HG03439 (cell line): ENCODE measurements at regions not wholly inside any gene's neighbourhood (a gene's known extent, or its start where the extent isn't known, plus 50 kb on each side); places are given as distances from the start of the nearest gene placed in this dataset.

Experiments
- ATAC-seq: cut with Tn5 transposase; IDR thresholded peaks from one replicate; pipeline ENCODE4 v1.9.1; 2021; ENCODE audit warnings: mild to moderate bottlenecking, moderate library complexity; ENCODE audit not compliant: unreplicated experiment

DNA sequence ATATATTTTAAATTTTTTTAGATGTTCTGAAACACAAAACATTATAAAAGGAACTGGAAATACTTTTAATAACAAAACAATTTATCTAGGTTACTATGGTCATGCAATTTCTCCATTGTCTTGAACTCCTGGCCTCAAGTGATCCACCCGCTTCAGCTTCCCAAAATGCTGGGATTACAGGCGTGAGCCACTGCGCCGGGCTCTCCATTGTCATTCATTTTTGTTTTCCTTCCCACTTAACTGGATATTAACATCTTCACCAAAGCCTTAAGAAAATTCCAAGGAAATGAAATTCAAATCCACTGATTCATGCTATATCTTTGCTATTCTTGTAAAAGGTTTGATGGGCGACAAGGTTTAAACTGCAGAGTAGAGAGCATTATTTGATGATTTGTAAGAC lies 279.5 kb upstream of the PKN2 start:
- no peak for ATAC-seq

DNA sequence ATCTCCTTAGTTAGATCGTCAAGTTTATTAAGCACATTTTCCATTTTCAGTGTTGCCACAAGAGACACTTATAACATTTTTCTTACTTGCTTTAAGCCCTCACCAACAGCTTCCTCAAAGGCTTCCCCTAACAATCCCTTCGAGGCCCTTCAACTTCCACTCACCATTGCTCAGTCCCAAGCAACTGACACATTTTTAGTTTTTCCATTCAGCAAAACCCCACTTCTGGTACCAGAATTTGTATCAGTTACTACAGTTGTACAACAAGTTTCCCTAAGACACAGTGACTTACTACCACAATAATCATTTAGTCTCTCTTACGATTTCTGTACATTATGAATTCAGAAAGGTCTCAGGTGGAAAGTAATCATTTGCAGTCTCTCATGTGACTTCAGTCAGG lies 276.8 kb upstream of the PKN2 start:
- no peak for ATAC-seq

DNA sequence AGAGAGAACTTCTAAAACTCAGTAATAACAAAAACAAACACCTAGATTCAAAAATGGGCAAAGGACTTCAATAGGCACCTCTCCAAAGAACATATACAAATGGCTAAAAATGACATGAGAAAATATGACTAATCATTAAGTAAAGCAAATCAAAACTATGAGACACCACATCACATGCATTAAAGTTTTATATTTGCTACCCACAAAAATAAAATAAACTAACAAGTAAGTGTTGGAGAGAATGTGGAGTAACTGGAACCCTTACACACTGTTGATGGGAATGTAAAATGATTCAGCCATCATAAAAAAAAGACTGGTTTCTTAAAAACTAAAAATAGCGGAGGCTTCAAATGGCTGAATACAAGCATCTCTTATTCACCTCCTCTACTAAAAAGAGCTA lies 262.1 kb upstream of the PKN2 start:
- no peak for ATAC-seq

DNA sequence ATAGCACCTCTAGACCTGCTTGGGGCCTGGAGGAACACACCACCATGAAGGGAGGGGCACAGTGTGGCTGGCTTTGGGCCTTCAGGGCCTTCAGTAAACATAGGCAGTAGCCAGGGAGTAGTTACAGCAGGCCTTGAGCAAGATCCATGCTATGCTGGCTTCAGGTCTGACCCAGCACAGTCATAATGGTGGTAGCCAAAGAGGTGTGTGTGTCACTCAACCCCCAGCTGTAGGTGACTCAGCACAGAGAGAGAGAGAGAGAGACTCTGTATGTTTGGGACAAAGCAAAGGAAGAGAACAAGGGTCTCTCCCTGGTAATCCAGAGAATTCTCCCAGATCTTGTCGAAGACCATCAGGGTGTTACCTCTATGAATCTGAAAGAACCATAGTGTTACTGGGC lies 250.5 kb upstream of the PKN2 start:
- ATAC-seq = no peak

DNA sequence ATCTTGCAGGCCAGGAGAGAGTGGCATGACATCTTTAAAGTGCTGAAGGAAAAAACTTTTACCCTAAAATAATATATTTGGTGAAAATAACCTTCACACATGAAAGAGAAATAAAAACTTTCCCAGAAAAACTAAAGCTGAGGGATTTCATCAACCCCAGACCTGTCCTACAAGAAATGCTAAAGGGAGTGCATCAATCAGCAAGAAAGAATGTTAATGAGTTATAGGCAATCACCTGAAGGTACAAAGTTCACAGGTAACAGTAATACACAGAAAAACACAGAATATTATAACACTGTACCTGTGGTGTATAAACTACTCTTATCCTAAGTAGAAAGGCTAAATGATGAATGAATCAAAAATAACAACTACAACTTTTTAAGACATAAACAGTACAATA lies 249.2 kb upstream of the PKN2 start:
- no peak for ATAC-seq

DNA sequence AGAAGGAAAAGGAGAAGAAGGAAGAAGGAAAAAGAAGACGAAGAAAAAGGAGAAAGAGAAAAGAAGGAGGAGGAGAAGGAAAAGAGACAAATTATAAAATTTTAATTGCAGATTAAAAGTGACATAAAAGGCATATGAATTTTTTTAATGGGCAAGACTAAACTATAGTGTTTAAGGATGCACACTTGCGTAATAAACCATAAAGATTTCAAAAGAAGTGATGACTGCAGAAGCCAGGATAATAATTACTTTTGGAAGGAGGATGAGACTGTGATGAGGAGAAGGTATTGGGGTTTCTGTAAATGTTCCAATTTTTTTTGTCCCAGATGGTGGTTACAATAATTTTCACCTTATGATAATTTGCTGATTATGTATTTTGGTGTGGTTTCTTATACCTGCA lies 243.1 kb upstream of the PKN2 start:
- ATAC-seq = no peak

DNA sequence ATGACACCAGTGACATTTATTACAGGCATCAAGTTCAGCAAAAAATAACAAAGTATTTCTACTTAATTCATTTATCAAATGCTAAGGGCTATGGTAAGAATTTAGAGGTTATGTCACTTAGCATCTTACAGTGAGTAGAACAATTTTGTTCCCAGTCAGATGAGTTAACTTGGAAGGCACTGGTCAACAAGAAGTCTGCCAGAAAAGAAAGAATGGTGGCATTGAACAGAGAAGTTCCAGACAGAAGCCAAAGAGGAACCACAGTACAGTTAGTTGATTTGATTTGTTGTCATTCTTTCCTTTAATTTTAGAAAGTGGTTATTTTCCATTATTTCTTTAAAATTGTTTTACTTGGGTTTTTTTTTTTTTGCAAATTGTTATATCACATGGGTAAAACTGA lies 232.2 kb upstream of the PKN2 start:
- no peak for ATAC-seq

DNA sequence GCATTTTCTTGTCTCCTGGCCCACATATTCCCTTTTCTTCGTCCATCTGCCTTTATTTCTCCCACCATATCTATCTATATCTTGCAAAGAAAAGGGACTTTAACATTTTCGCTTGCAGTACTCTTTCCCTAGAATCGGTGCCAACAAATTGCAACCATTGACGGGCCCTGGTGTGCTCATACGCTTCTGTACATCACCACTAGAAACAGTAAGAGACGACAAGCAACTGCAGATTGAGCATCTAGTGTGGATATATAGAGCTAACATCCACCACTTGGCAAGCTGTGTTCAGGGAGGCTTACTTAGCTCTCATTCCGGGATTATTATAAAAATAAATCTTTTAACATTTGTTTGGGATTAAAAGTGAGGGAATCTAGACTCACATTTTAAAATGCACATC lies 230.8 kb upstream of the PKN2 start:
- ATAC-seq = no peak

DNA sequence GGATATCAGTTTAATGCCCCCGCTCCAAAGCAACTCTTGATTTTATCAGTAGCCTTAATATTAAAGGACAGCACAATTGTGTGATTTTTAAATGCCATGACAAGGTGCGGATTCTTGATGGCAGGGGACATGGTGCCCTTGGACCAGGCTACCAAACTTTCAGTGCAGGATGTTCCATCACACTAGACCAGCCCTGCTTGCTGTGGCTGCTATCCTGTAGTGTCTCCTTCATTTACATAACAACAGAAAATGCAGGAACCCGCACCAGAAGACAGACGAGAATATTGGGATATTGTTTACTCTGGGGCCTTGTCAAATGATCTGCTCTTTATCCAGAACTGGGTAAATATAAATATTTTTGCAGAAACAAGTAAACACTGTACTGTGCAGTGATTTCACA lies 229.3 kb upstream of the PKN2 start:
- ATAC-seq = no peak

DNA sequence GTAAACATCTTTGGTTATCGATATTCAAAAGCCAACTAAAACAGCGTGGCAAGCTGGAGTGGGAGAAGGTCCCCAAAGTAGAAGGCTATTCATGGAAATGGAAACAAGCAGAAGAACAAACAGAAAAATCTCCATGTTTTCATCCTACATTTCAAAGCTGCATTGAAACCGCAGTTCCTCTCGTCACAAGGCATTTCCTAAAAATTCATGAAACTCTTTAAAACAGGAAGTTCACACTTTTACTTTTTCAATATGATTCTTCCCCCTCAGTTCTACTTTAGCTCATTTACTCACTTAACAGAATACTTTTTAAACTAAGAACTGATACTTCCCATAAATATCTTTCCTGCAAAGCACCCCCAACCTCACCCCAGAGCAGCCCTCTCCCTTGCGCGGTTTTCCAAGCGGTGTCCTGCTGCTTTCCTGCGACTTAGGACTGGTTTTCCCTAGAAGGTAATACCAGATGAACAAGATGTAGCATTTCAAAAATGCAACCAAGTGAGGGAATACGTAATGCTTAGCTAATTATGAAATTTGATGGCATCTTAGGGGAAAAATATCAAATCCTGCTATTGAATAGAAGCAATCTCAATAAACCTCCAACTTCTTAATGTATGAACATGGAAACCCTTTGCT lies 228.3 kb upstream of the PKN2 start:
- no peak for ATAC-seq

DNA sequence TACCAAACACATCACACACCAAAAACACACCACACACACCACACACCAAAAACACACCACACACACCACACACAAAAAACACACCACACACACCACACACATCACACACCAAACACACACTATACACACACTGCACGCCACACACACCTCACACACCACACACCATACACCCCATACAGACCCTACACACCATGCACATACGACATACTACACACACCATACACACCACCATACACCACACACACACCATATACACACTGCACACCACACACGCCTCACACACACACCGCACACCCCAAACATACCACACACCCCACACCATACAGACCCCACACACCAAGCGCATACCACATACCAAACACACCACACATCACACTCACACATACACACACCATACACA lies 226.9 kb upstream of the PKN2 start:
- no peak for ATAC-seq

DNA sequence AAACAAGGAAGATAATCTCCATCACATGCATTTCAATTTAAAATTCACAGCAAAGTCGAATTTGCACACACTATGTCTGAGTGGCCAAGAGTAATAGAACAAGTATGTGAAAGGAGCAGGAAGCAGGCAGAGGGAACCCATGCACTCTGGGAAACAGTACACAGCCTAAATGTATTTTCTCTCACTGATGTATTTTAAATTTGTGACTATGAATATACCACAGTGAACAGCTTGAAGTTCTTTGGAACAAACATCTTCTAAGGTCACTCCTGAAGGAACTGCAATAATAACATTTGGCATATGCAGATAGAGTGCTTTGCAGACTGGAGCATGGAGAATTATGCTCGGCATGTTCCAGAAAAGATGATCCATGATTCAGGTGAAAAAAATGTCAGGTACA lies 223.1 kb upstream of the PKN2 start:
- ATAC-seq = no peak

DNA sequence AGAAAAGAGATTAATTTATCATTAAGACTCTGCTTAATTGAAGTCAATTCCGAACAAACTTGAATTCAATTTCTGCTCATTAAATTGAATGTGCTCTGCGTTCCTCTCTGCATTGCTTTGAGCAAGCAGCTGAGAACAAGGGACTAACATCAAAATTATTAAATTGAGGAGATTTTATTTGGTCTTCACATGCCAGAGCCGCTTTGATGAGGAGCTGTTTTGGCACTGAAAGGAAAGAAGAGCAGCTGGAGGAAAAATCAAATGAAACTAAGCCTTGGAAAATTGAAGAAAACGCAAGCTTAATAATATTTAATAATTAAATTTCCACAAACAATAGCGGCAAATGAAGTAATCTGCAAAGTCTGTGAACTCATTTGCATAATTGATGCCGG lies 222.0 kb upstream of the PKN2 start:
- no peak for ATAC-seq

DNA sequence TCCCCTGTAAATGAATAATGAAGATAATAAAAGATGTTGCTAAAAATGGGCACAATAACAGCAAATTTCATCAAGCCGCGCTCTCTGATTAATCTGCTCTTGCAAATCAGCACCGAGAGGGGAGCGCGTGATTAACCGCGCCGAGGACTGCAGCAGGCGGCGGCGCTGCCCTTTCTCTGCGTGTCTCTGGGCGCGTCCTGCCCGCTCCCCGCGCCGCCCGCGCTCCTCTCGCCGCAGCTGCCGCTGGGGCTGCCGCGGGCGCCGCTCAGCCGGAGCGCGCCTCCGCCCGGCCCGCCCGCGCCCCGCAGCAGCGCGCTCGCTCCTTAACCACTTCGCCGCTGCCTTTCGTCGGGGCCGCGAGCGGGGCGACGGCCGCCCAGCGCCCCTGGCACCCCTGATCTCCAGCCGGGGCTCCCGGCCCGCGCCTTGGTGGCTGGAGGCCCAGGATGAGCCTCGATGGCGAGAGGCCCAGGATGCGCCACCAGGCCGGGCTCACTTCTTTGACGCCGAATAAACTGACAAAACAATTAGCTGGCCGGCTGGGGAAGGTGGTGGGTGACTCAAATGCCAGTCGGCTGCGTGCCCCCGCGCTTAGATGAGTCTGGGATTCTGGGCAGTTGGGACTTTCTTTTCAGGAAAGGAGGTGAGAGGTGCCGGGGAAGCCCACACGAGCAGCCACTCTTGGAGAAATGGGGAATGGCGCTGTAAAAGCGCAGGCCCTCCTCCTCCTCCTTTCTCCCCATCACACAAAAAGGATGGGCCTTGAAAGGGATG lies 221.4 kb upstream of the PKN2 start:
- ATAC-seq = no peak

DNA sequence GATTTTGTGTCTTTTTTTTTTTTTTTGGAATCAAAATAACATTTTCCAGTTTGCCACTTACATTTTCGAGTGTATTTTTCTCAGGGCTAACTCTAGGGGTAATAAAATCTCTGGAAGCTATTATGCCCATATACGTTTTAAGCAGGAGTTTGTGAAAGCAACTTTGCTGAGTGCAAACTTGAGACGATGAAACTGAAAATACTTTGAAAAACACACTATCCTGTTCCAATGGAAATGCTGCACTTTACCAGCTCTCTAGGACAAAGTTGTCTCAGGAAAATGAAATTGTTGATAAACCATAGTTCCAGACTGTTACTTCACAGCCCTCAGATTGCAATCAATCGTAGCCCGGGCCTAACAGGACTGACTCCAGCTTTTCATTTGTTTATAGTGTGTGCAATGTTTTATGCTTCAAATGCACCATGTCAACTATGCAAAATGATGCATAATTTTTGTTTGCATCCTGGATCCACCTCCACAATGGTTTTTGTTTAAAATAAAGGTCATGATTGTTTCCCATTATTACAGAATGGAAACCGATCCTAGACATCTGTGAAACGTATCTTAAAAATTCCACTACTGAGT lies 220.6 kb upstream of the PKN2 start:
- no peak for ATAC-seq

DNA sequence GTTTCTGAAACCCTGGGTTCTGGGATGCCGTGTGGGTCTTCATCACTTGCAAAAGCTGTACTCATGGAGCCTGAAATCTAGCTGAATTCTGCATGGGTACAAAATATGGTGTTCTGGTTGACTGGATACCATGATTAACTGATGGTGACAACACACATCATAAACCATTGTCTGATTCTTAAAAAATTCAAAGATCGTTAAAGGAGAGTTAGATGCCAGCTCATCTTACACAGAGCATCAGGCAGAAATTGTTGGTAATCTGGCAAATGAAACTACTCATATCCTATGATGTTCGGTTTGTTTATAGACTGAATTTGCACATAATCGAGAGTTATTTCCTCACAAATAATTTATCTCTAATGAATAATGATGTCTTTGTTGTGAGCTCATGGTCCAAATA lies 218.1 kb upstream of the PKN2 start:
- no peak for ATAC-seq

DNA sequence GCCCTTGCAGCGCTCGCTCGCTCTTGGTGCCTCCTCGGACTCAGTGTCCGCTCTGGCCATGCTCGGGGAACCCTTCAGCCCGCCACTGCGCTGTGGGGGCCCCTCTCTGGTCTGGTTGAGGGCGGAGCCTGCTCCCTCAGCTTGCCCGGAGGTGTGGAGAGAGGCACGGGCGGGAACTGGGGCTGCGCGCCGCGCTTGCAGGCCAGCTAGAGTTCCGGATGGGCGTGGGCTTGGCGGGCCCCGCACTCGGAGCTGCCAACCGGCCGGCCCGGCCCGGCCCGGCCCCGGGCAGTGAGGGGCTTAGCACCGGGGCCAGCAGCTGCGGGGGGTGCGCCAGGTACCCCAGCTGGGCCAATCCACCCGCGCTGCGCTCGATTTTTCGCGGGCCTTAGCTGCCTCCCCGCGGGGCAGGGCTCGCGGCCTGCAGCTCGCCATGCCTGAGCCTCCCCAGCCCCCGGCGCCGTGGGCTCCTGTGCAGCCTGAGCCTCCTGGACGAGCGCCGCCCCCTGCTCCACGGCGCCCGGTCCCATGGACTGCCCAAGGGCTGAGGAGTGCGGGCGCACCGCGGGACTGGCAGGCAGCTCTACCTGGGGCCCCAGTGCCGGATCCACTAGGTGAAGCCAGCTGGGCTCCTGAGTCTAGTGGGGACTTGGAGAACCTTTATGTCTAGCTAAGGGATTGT lies 217.0 kb upstream of the PKN2 start:
- no peak for ATAC-seq

DNA sequence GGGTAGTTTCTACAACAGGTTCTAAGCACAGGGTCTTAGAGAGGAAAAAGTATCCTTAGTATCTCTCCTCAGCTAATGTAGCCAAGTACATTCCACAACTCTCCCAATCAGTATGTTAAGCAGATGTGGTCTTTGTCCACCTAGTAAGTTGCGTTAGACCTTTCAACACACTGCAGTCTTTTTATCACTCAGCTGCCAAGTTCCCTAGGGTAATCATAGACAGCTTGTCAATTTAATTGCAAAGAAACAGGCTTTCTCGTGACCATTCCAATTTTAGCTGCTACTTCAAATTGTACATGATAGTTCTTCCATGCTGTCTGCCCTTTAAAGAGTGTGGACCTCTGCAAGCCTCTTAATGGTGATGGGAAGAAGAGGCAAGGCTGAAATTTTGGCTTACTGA lies 211.8 kb upstream of the PKN2 start:
- no peak for ATAC-seq

DNA sequence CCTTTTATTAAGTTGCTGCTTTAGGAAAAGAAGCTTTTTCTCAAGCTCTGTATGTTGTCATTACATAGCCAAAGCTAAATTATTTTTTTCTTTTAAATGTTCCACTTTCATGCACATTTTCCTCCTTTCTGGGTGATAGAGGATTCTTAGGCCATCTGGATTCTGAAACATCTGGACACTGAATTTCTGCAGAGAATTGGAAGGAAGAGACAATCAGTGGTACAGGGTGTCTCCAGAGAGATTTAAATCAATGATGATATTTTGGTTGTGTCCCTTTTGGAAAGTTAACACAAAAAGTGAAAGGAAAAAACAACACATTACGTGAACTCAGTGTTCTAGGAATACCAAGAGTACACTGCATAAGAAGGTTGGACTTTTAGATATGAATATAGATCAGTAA lies 211.4 kb upstream of the PKN2 start:
- no peak for ATAC-seq

DNA sequence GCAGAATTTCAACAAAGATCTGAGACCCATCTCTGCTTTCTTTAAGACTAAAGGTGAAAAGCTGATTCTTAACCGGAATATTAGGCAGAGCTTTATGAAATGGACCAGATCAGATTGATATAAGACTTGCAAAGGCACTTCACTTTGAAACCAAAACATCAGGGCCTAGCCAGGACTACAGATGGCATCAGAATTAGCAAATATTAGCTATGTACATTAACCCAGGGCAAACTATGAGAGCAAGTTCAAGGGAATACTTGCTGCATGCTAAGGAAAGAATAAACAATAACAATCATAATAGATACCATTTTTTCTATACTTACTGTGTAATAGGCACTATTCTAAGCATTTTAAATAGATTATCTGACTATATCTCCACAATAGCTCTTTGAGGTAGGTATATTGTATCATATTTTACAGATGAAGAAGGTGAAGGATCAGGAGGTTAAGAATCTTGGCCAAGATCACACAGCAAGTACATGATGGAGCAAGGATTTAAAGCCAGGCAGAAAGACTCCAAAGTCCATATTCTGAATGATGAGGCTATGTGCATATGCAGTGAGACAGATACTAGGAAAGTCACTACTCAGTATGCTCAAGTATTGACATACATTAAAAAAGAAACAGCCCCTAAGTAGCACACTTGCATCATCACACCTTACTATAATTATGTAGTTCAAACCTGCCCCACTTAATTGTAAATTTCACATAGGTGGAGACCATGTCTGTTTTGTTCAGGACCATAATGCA lies 209.3 kb upstream of the PKN2 start:
- ATAC-seq = no peak

DNA sequence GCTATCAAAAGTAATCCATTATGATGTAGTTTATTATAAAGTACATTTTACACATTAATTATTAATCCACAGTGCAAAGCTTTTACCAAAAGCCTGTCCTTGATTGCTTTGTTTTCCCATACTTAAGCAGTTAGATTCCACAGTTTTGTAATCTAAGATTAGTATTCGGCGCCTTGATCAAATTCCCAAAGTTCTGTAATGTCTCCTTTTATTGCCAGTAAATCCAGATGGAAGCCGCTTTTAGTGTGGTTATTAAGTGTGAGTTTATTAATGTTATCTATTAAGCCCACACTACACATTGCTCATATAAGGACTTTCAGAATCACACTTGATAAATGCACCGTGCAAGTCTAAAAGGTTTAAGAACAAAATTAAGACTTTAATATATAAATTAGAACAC lies 199.2 kb upstream of the PKN2 start:
- ATAC-seq = no peak
